Adipocyte (in vitro differentiated cells): ENCODE measurements at regions not wholly inside any gene's neighbourhood (a gene's known extent, or its start where the extent isn't known, plus 50 kb on each side); places are given as distances from the start of the nearest gene placed in this dataset.

Experiments used
- DNase-seq: peaks from one replicate; pipeline ENCODE4 v3.0.0-alpha.2; 2015; ENCODE audit warnings: low read depth
- H3K27me3 ChIP-seq: replicated peaks from 2 replicates; pipeline ENCODE4 v1.7.0; 2013; ENCODE audit warnings: mild to moderate bottlenecking, low read length, moderate library complexity; ENCODE audit not compliant: control insufficient read depth, insufficient read depth
- H3K36me3 ChIP-seq: 2 replicates; pipeline ENCODE4 v1.7.0; 2013; ENCODE audit warnings: low read length, mild to moderate bottlenecking, moderate library complexity; ENCODE audit not compliant: control insufficient read depth, insufficient read depth, severe bottlenecking
- H3K4me1 ChIP-seq: 2 replicates; pipeline ENCODE4 v1.7.0; 2013; ENCODE audit warnings: mild to moderate bottlenecking, low read length, moderate library complexity; ENCODE audit not compliant: control insufficient read depth, insufficient read depth
- H3K4me3 ChIP-seq: 2 replicates; pipeline ENCODE4 v1.7.0; 2013; ENCODE audit warnings: mild to moderate bottlenecking, low read length, moderate library complexity
- H3K9ac ChIP-seq: 2 replicates; pipeline ENCODE4 v1.7.0; 2013; ENCODE audit warnings: mild to moderate bottlenecking, low read length, moderate library complexity
- H3K9me3 ChIP-seq: 2 replicates; pipeline ENCODE4 v1.7.0; 2013; ENCODE audit warnings: mild to moderate bottlenecking, low read length, moderate library complexity; ENCODE audit not compliant: control insufficient read depth

- H3K36me3 ChIP-seq, result no peaks in the 10 kb centered on the region
- no peak overlapping the region for H3K9ac ChIP-seq
- H3K4me1 ChIP-seq, result peaks cover 19% of the 10 kb centered on the region
- no peaks in the 10 kb centered on the region for H3K9me3 ChIP-seq
- H3K27me3 ChIP-seq, result no peaks in the 10 kb centered on the region
- DNase-seq, result no peak
- no peak overlapping the region for H3K4me3 ChIP-seq
These were observed 85.8 kb downstream of the SLC25A47 start for GRCh38 chr14:100409003-100409360.

GRCh38 chr14:100409651-100410050 is 86.5 kb downstream of the SLC25A47 start:
- H3K4me3 ChIP-seq, result no peak overlapping the region
- no peaks in the 10 kb centered on the region for H3K9me3 ChIP-seq
- H3K9ac ChIP-seq, result no peak overlapping the region
- no peaks in the 10 kb centered on the region for H3K27me3 ChIP-seq
- no peak for DNase-seq
- H3K4me1 ChIP-seq, result peaks cover 19% of the 10 kb centered on the region
- H3K36me3 ChIP-seq, result no peaks in the 10 kb centered on the region

- no peak for DNase-seq
These were observed 87.0 kb downstream of the SLC25A47 start for GRCh38 chr14:100410056-100410565.

GRCh38 chr14:100413699-100414098 is 90.6 kb downstream of the SLC25A47 start:
- DNase-seq, result no peak

More at GRCh38 chr14:100410056-100410565, 87.0 kb downstream of the SLC25A47 start:
- no peak overlapping the region for H3K4me3 ChIP-seq
- no peak overlapping the region for H3K9ac ChIP-seq
- no peaks in the 10 kb centered on the region for H3K36me3 ChIP-seq
- no peaks in the 10 kb centered on the region for H3K9me3 ChIP-seq
- peaks cover 19% of the 10 kb centered on the region for H3K4me1 ChIP-seq
- no peaks in the 10 kb centered on the region for H3K27me3 ChIP-seq

GRCh38 chr14:100415226-100415625 is 92.1 kb downstream of the SLC25A47 start:
- DNase-seq, result no peak
- H3K4me1 ChIP-seq, result peaks cover 23% of the 10 kb centered on the region
- no peaks in the 10 kb centered on the region for H3K36me3 ChIP-seq
- no peak overlapping the region for H3K4me3 ChIP-seq
- H3K9me3 ChIP-seq, result no peaks in the 10 kb centered on the region
- no peaks in the 10 kb centered on the region for H3K27me3 ChIP-seq
- no peak overlapping the region for H3K9ac ChIP-seq

More at GRCh38 chr14:100413699-100414098, 90.6 kb downstream of the SLC25A47 start:
- no peak overlapping the region for H3K9ac ChIP-seq
- peaks cover 32% of the 10 kb centered on the region for H3K4me1 ChIP-seq
- no peak overlapping the region for H3K4me3 ChIP-seq
- H3K9me3 ChIP-seq, result no peaks in the 10 kb centered on the region
- H3K27me3 ChIP-seq, result no peaks in the 10 kb centered on the region
- H3K36me3 ChIP-seq, result no peaks in the 10 kb centered on the region

GRCh38 chr14:100416081-100416680 is 93.0 kb downstream of the SLC25A47 start:
- peaks cover 21% of the 10 kb centered on the region for H3K4me1 ChIP-seq
- no peak overlapping the region for H3K9ac ChIP-seq
- no peaks in the 10 kb centered on the region for H3K9me3 ChIP-seq
- H3K27me3 ChIP-seq, result no peaks in the 10 kb centered on the region
- no peak for DNase-seq
- no peak overlapping the region for H3K4me3 ChIP-seq
- H3K36me3 ChIP-seq, result no peaks in the 10 kb centered on the region

GRCh38 chr14:100416921-100417860 is 94.1 kb downstream of the SLC25A47 start:
- no peak overlapping the region for H3K9ac ChIP-seq
- no peaks in the 10 kb centered on the region for H3K27me3 ChIP-seq
- peak overlapping the region; percentile 4 for H3K4me3 ChIP-seq
- H3K36me3 ChIP-seq, result no peaks in the 10 kb centered on the region
- no peaks in the 10 kb centered on the region for H3K9me3 ChIP-seq
- DNase-seq, result peak; percentile 89
- H3K4me1 ChIP-seq, result peaks cover 22% of the 10 kb centered on the region

GRCh38 chr14:100419856-100420255 is 96.7 kb downstream of the SLC25A47 start:
- Histone ChIP-seq H3K4me3 (no peak overlapping the region), H3K9ac (no peak overlapping the region), H3K4me1 (peaks cover 36% of the 10 kb centered on the region), H3K36me3 (no peaks in the 10 kb centered on the region), H3K27me3 (no peaks in the 10 kb centered on the region), H3K9me3 (no peaks in the 10 kb centered on the region)
- no peak for DNase-seq

- DNase-seq, result no peak
- no peak overlapping the region for H3K4me3 ChIP-seq
- H3K9ac ChIP-seq, result no peak overlapping the region
- H3K9me3 ChIP-seq, result no peaks in the 10 kb centered on the region
- no peaks in the 10 kb centered on the region for H3K36me3 ChIP-seq
- H3K27me3 ChIP-seq, result no peaks in the 10 kb centered on the region
- peaks cover 25% of the 10 kb centered on the region for H3K4me1 ChIP-seq
These were observed 98.8 kb downstream of the SLC25A47 start for GRCh38 chr14:100421756-100422470.

GRCh38 chr14:100422556-100423316 is 99.6 kb downstream of the SLC25A47 start:
- Histone ChIP-seq H3K4me3 (peak overlapping the region; percentile 45), H3K36me3 (no peaks in the 10 kb centered on the region), H3K4me1 (peaks cover 17% of the 10 kb centered on the region), H3K9me3 (no peaks in the 10 kb centered on the region), H3K27me3 (no peaks in the 10 kb centered on the region), H3K9ac (peak overlapping the region; percentile 9)
- peak; percentile 36 for DNase-seq
